PC-9 (cell line): ENCODE measurements at regions not wholly inside any gene's neighbourhood (a gene's known extent, or its start where the extent isn't known, plus 50 kb on each side); places are given as distances from the start of the nearest gene placed in this dataset.

Experiments
- BruUV-seq: library from RNA; stranded (reverse); fragments of 400-500 nt; replicated peaks from 2 replicates; lab custom pipeline; 2021; lab: Mats Ljungman, UMichigan
- CTCF ChIA-PET: fragments of 300-600 bp; sonication (Branson Sonifier 250); formaldehyde crosslinking; loops from one replicate; lab custom pipeline; 2022; ENCODE audit warnings: antibody characterized with exemption; lab: Charles Lee
- POLR2A ChIA-PET: fragments of 300-600 bp; sonication (Branson Sonifier 250); formaldehyde crosslinking; loops from one replicate; lab custom pipeline; 2022; ENCODE audit warnings: antibody characterized with exemption; ENCODE audit not compliant: unreplicated experiment; lab: Charles Lee
- DNase-seq, 2 experiments: peaks; one replicate each; pipeline versions ENCODE4 v3.0.0 to v3.0.0-alpha.2; 2015 to 2022; ENCODE audit warnings: mixed read lengths in 1 of 2
- H2AFZ ChIP-seq: fragments of 200-600 bp; sonication (generic); 2 replicates; pipeline ENCODE4 v1.8.1; 2017; ENCODE audit warnings: antibody characterized with exemption
- H3F3A ChIP-seq: fragments of 200-600 bp; sonication (generic); 2 replicates; pipeline ENCODE4 v1.8.1; 2017; ENCODE audit warnings: antibody characterized with exemption, mild to moderate bottlenecking, low read depth; ENCODE audit not compliant: insufficient read depth
- H3K27ac ChIP-seq: fragments of 200-600 bp; sonication (generic); 2 replicates; pipeline ENCODE4 v1.6.1; 2016; ENCODE audit warnings: mixed run types
- H3K27me3 ChIP-seq: fragments of 200-600 bp; sonication (generic); 2 replicates; pipeline ENCODE4 v1.6.1; 2016; ENCODE audit warnings: low read depth, mixed run types; ENCODE audit not compliant: insufficient read depth
- H3K36me3 ChIP-seq: fragments of 200-600 bp; sonication (generic); 2 replicates; pipeline ENCODE4 v1.6.1; 2016; ENCODE audit warnings: low read depth, mixed run types
- H3K4me1 ChIP-seq: fragments of 200-600 bp; sonication (generic); replicated peaks from 2 replicates; pipeline ENCODE4 v1.6.1; 2016; ENCODE audit warnings: mixed run types; ENCODE audit not compliant: insufficient read depth
- H3K4me2 ChIP-seq: fragments of 200-600 bp; sonication (generic); 2 replicates; pipeline ENCODE4 v1.6.1; 2017; ENCODE audit warnings: mixed run types
- H3K4me3 ChIP-seq: fragments of 200-600 bp; sonication (generic); 2 replicates; pipeline ENCODE4 v1.6.1; 2016; ENCODE audit warnings: mixed run types
- H3K79me2 ChIP-seq: fragments of 200-600 bp; sonication (generic); 2 replicates; pipeline ENCODE4 v1.6.1; 2017; ENCODE audit warnings: low read depth, mixed run types
- H3K9me2 ChIP-seq: fragments of 200-600 bp; sonication (generic); 2 replicates; pipeline ENCODE4 v1.8.1; 2017; ENCODE audit warnings: mild to moderate bottlenecking; ENCODE audit not compliant: insufficient read depth
- H3K9me3 ChIP-seq: fragments of 200-600 bp; sonication (generic); 2 replicates; pipeline ENCODE4 v1.8.1; 2016; ENCODE audit warnings: low read depth; ENCODE audit not compliant: insufficient read depth
- H4K20me1 ChIP-seq: fragments of 200-600 bp; sonication (generic); 2 replicates; pipeline ENCODE4 v1.8.1; 2017; ENCODE audit not compliant: insufficient read depth
- CTCF ChIP-seq: fragments of 200-600 bp; sonication (generic); conservative IDR thresholded peaks from 2 replicates; pipeline ENCODE4 v1.6.1; 2017; ENCODE audit warnings: mixed run types, antibody characterized with exemption, mild to moderate bottlenecking, moderate library complexity
- EZH2 ChIP-seq: fragments of 200-600 bp; sonication (generic); IDR thresholded peaks from 2 replicates; pipeline ENCODE4 v1.8.0; 2017; ENCODE audit warnings: antibody characterized with exemption, low read depth
- intact Hi-C: fragments of 100-400 bp; cut with micrococcal nuclease; formaldehyde crosslinking; loops from one replicate; pipeline ENCODE4 v1.10.0; 2022; ENCODE audit not compliant: unreplicated experiment

- intact Hi-C loops: no loop called here
Observed at GRCh38 chr2:117055499-117056375, 758.8 kb upstream of the DDX18 start.

GRCh38 chr2:117056376-117056748, 758.1 kb upstream of the DDX18 start:
- no peak overlapping the region for H3K27ac ChIP-seq
- no peaks in the 10 kb centered on the region for H3K4me1 ChIP-seq
- POLR2A ChIA-PET: no interaction called here
- TF ChIP-seq CTCF (no peak), EZH2 (no peak)
- H2AFZ ChIP-seq: no peak overlapping the region
- intact Hi-C loops: no loop called here
- H3K36me3 ChIP-seq: no peaks in the 10 kb centered on the region
- CTCF ChIA-PET: no interaction called here
- H3K27me3 ChIP-seq: no peaks in the 10 kb centered on the region
- H3K4me3 ChIP-seq: no peak overlapping the region
- BruUV-seq: no TSS peak
- no peak overlapping the region for H3K4me2 ChIP-seq
- no peaks in the 10 kb centered on the region for H3K79me2 ChIP-seq
- no peaks in the 10 kb centered on the region for H3F3A ChIP-seq
- no peak for DNase-seq
- no peaks in the 10 kb centered on the region for H3K9me2 ChIP-seq
- H4K20me1 ChIP-seq: no peaks in the 10 kb centered on the region
- no peaks in the 10 kb centered on the region for H3K9me3 ChIP-seq

More at GRCh38 chr2:117055499-117056375, 758.8 kb upstream of the DDX18 start:
- no peak for TF ChIP-seq EZH2
- TF ChIP-seq CTCF: no peak
- no peak for DNase-seq
- H3K4me1 ChIP-seq: no peaks in the 10 kb centered on the region
- no peaks in the 10 kb centered on the region for H3K79me2 ChIP-seq
- POLR2A ChIA-PET: no interaction called here
- no TSS peak for BruUV-seq
- no peak overlapping the region for H2AFZ ChIP-seq
- H3F3A ChIP-seq: no peaks in the 10 kb centered on the region
- no peaks in the 10 kb centered on the region for H3K9me2 ChIP-seq
- no peaks in the 10 kb centered on the region for H3K9me3 ChIP-seq
- no peak overlapping the region for H3K4me3 ChIP-seq
- CTCF ChIA-PET: no interaction called here
- H3K27ac ChIP-seq: no peak overlapping the region
- no peaks in the 10 kb centered on the region for H3K27me3 ChIP-seq
- no peak overlapping the region for H3K4me2 ChIP-seq
- no peaks in the 10 kb centered on the region for H3K36me3 ChIP-seq
- no peaks in the 10 kb centered on the region for H4K20me1 ChIP-seq

GRCh38 chr2:117057016-117057415, 757.5 kb upstream of the DDX18 start:
- Histone ChIP-seq H4K20me1 (no peaks in the 10 kb centered on the region), H3K27me3 (no peaks in the 10 kb centered on the region), H3K4me2 (no peak overlapping the region), H3K4me3 (no peak overlapping the region), H3K9me3 (no peaks in the 10 kb centered on the region), H3K79me2 (no peaks in the 10 kb centered on the region), H3K27ac (no peak overlapping the region), H3K4me1 (no peaks in the 10 kb centered on the region), H3K36me3 (no peaks in the 10 kb centered on the region), H2AFZ (no peak overlapping the region), H3F3A (no peaks in the 10 kb centered on the region), H3K9me2 (no peaks in the 10 kb centered on the region)
- ChIA-PET CTCF (no interaction called here), POLR2A (no interaction called here)
- no TSS peak for BruUV-seq
- TF ChIP-seq EZH2 (no peak), CTCF (no peak)
- intact Hi-C loops: no loop called here
- no peak for DNase-seq
